Prostate gland (tissue), 2 donors: ENCODE measurements at regions not wholly inside any gene's neighbourhood (a gene's known extent, or its start where the extent isn't known, plus 50 kb on each side); places are given as distances from the start of the nearest gene placed in this dataset.

Source experiments
- DNase-seq: peaks from one replicate; pipeline ENCODE4 v3.0.0-alpha.2; 2019; ENCODE audit warnings: low spot score
- H3K27ac ChIP-seq, 2 donors: fragments of 200-600 bp; sonication (generic); 2 replicates each; pipeline ENCODE4 v1.5.1; 2017 to 2019
- H3K27me3 ChIP-seq: fragments of 200-600 bp; sonication (generic); replicated peaks from 2 replicates; pipeline ENCODE4 v1.5.1; 2019; ENCODE audit not compliant: insufficient read depth
- H3K36me3 ChIP-seq, 2 donors: fragments of 200-600 bp; sonication (generic); 1 replicate in 1 of 2; 2 replicates in 1 of 2; pipeline versions ENCODE4 v1.5.1 to v1.8.1; 2017 to 2019
- H3K4me1 ChIP-seq: fragments of 200-600 bp; sonication (generic); replicated peaks from 2 replicates; pipeline ENCODE4 v1.5.1; 2019
- H3K4me3 ChIP-seq, 2 donors: fragments of 200-600 bp; sonication (generic); 2 replicates each; pipeline ENCODE4 v1.5.1; 2017 to 2019
- H3K9me3 ChIP-seq: fragments of 200-600 bp; sonication (generic); 2 replicates; pipeline ENCODE4 v1.5.1; 2017
- POLR2A ChIP-seq: fragments of 450-650 bp; IDR thresholded peaks from one replicate; pipeline ENCODE4 v1.6.1; 2016; ENCODE audit warnings: antibody characterized with exemption, mild to moderate bottlenecking
- POLR2AphosphoS5 ChIP-seq: sonication (generic); formaldehyde crosslinking; IDR thresholded peaks from one replicate; pipeline ENCODE4 v1.6.1; 2017; ENCODE audit warnings: antibody characterized with exemption
- WGBS: methylation state at CpG from one replicate; pipeline ENCODE4 v1.1.5; 2018; 5-methylcytosine and 5-hydroxymethylcytosine counted together
- intact Hi-C: fragments of 100-400 bp; cut with DNase I; formaldehyde crosslinking; loops from one replicate; pipeline ENCODE4 v1.14.2; 2022
- TF ChIP-seq, protein P1 (sequence below), 4 experiments: fragments of 200-600 bp in 2 of 4; fragments of 450-650 bp in 2 of 4; sonication (generic) in 2 of 4; IDR thresholded peaks; 1 replicate in 3 of 4; 2 replicates in 1 of 4; pipeline ENCODE4 v1.5.1; 2016 to 2019; ENCODE audit warnings: antibody characterized with exemption in 4 of 4, mild to moderate bottlenecking in 2 of 4, moderate library complexity in 2 of 4

DNA sequence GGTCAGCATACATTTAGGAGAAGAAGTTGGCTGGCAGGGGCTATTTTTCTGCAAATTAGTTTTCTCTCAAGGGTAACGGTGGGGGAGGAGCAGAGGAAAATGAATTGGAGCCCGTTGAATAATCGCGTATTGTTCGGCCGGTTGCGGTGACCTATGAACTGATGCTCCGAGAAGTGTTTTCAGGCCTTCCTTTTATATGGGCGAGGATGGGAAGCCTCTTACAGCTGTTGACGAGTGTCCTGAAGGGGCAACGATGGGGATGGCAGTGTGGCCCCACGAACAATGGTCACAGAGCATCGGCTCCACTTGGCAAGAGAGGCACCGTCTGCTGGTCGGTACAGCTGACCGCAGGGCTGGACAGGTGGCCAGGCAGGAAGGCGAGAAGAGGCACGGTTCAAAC is 400.7 kb downstream of the ZSWIM6 start:
- Histone ChIP-seq H3K36me3 (no peaks in the 10 kb centered on the region), H3K4me1 (no peaks in the 10 kb centered on the region), H3K27me3 (no peaks in the 10 kb centered on the region), H3K9me3 (no peaks in the 10 kb centered on the region), H3K4me3 (no peak overlapping the region), H3K27ac (no peak overlapping the region)
- intact Hi-C loops = no loop called here
- TF ChIP-seq POLR2AphosphoS5 (no peak), POLR2A (no peak)
- TF ChIP-seq, protein P1, sequence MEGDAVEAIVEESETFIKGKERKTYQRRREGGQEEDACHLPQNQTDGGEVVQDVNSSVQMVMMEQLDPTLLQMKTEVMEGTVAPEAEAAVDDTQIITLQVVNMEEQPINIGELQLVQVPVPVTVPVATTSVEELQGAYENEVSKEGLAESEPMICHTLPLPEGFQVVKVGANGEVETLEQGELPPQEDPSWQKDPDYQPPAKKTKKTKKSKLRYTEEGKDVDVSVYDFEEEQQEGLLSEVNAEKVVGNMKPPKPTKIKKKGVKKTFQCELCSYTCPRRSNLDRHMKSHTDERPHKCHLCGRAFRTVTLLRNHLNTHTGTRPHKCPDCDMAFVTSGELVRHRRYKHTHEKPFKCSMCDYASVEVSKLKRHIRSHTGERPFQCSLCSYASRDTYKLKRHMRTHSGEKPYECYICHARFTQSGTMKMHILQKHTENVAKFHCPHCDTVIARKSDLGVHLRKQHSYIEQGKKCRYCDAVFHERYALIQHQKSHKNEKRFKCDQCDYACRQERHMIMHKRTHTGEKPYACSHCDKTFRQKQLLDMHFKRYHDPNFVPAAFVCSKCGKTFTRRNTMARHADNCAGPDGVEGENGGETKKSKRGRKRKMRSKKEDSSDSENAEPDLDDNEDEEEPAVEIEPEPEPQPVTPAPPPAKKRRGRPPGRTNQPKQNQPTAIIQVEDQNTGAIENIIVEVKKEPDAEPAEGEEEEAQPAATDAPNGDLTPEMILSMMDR (IDR thresholded peaks at IDR 0.05) = no peak
- DNase-seq = no peak
- 83% methylated on average over 18 of the region's 18 CpGs for WGBS

DNA sequence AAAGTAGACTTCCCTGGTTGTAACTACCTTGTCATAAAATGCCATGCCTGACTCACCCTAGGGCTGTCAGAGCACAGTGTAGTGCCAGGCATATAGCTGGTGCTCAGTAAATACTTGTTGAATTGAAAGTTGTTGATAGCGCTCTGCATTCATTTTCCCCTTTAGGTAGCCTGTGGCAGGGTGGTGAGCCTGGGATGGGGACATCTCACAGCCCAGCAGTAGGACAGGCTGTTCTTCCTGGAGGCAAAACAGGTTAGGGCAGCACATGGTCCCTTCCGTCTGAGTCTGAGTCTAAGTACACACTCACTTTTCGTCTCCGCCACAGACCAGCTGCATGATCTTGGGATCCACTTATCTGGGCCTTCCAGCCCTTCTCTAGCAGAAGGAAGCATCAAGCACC is 401.9 kb downstream of the ZSWIM6 start:
- no peaks in the 10 kb centered on the region for H3K9me3 ChIP-seq
- WGBS = 85% methylated on average over 4 of the region's 4 CpGs
- intact Hi-C loops = no loop called here
- H3K4me1 ChIP-seq = no peaks in the 10 kb centered on the region
- no peak overlapping the region for H3K27ac ChIP-seq
- H3K4me3 ChIP-seq = no peak overlapping the region
- TF ChIP-seq, protein P1 (IDR thresholded peaks at IDR 0.05) = no peak
- peak; percentile 17 for TF ChIP-seq POLR2AphosphoS5
- no peaks in the 10 kb centered on the region for H3K36me3 ChIP-seq
- DNase-seq = peak; percentile 39
- no peaks in the 10 kb centered on the region for H3K27me3 ChIP-seq

DNA sequence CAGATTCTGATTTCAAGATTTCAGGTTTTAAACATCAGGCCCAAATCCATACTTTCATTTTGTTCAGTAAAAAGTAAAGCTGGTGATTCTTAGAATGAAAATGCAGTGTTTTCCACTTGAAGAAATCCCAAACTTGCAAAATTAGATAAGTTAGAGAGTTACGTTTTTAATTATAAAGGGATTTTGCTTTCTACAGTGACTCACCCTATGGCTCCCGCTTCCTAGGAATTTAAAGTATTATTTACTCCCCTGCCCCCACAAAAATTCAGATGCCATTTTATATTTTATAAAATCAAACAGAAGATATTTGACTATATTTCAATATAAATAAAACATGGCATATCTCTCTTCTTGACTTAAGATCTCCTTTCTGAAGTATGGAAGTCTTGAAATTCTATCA is 402.9 kb downstream of the ZSWIM6 start:
- 45% methylated on average over 2 of the region's 2 CpGs for WGBS
- TF ChIP-seq POLR2AphosphoS5 (no peak), POLR2A (no peak)
- TF ChIP-seq, protein P1 (IDR thresholded peaks at IDR 0.05) = no peak
- intact Hi-C loops = no loop called here
- no peak for DNase-seq
- Histone ChIP-seq H3K36me3 (no peaks in the 10 kb centered on the region), H3K4me1 (no peaks in the 10 kb centered on the region), H3K4me3 (no peak overlapping the region), H3K27ac (no peak overlapping the region), H3K9me3 (no peaks in the 10 kb centered on the region), H3K27me3 (no peaks in the 10 kb centered on the region)

DNA sequence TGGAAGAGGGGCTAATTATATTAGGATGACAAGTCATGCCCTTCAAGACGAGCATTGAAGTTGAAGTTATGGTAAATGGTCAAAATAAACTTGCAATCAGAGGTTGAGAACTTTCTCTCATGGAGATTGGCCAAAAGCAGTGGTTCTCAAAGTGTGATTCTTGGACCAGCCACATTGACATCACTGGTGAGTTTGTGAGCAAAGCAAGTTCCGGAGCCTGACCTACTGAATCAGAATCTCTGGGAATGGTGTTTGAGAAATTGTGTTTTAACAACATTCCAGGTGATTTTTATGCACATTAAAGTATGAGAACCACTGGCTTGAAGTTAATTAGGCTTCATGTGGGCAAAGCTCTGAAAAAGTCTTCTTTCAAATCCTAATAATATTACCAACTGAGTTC is 403.5 kb downstream of the ZSWIM6 start:
- Histone ChIP-seq H3K4me1 (no peaks in the 10 kb centered on the region), H3K9me3 (no peaks in the 10 kb centered on the region), H3K4me3 (no peak overlapping the region), H3K36me3 (no peaks in the 10 kb centered on the region), H3K27ac (no peak overlapping the region), H3K27me3 (no peaks in the 10 kb centered on the region)
- TF ChIP-seq, protein P1 (IDR thresholded peaks at IDR 0.05) = no peak
- no peak for TF ChIP-seq POLR2A
- no peak for TF ChIP-seq POLR2AphosphoS5
- DNase-seq = no peak
- intact Hi-C loops = no loop called here
- WGBS = 91% methylated on average over 2 of the region's 2 CpGs

DNA sequence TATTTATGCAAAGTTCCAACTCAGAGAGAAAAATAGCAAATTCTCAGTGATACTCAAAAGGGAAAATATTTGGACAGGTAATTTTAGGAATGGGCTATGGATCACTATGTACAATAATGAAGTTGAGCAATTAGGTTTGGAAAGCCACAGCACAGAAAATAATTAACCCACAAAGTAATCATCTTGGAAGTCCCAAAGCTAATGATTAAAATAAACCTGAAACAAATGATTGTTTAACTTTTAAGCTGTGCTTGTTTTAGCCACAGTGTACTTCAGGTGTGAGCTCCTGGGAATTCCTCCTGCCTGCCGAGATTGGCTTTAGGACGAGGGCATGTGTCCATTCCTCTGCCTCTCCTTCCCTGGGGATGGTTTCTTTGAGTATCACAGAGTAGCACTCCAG is 403.9 kb downstream of the ZSWIM6 start:
- intact Hi-C loops = no loop called here

More for the DNA sequence above, 403.9 kb downstream of the ZSWIM6 start:
- WGBS = 73% methylated on average over 2 of the region's 2 CpGs
- Histone ChIP-seq H3K27me3 (no peaks in the 10 kb centered on the region), H3K4me3 (no peak overlapping the region), H3K4me1 (no peaks in the 10 kb centered on the region), H3K9me3 (no peaks in the 10 kb centered on the region), H3K36me3 (no peaks in the 10 kb centered on the region), H3K27ac (no peak overlapping the region)
- DNase-seq = no peak
- TF ChIP-seq, protein P1 (IDR thresholded peaks at IDR 0.05) = no peak
- TF ChIP-seq POLR2A = no peak
- TF ChIP-seq POLR2AphosphoS5 = no peak
